Left ventricle myocardium inferior (tissue), 1 donor: ENCODE measurements at regions not wholly inside any gene's neighbourhood (a gene's known extent, or its start where the extent isn't known, plus 50 kb on each side); places are given as distances from the start of the nearest gene placed in this dataset.

ENCODE experiments used
- DNase-seq: peaks from one replicate; pipeline ENCODE4 v3.0.0-alpha.2; 2020
- H3K27ac ChIP-seq: fragments of 200-600 bp; replicated peaks from 2 replicates; pipeline ENCODE4 v1.8.0; 2021
- H3K27me3 ChIP-seq: fragments of 200-600 bp; 2 replicates; pipeline ENCODE4 v1.8.0; 2021; ENCODE audit warnings: low read depth
- H3K36me3 ChIP-seq: fragments of 200-600 bp; 2 replicates; pipeline ENCODE4 v1.8.0; 2021
- H3K4me1 ChIP-seq: fragments of 200-600 bp; 2 replicates; pipeline ENCODE4 v1.8.0; 2021
- H3K4me3 ChIP-seq: fragments of 200-600 bp; 2 replicates; pipeline ENCODE4 v1.8.0; 2021; ENCODE audit warnings: mild to moderate bottlenecking, moderate library complexity
- H3K9me3 ChIP-seq: fragments of 200-600 bp; replicated peaks from 2 replicates; pipeline ENCODE4 v1.8.0; 2021
- intact Hi-C: fragments of 100-400 bp; cut with micrococcal nuclease; formaldehyde crosslinking; loops from one replicate; pipeline ENCODE4 v1.11.0; 2022
- TF ChIP-seq, protein P1 (sequence below): fragments of 200-600 bp; IDR thresholded peaks from 2 replicates; pipeline ENCODE4 v1.8.0; 2021; ENCODE audit warnings: antibody characterized with exemption, mild to moderate bottlenecking, borderline replicate concordance
- donor health status: DM: no; HTN: yes; CAD: no; lungs with severe emphysema.

DNA sequence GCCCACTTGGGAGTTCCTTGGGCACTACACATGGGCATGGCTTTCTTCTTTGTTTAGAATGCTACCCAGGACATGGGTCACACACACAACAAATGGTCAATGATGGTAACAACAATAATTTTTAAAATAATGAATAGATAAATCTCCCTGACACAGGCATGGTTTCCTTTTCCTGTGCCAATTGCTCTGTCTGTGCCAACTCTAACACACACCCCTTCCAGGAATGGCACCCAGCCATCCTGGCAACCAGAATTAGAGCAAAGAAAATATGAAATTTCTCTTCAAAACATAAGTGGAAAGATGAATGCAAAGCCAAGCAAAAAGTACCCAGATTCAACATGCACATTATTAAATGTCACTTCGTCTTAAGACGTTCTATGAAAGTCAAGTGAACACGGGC, 104.9 kb upstream of the SOX5 start:
- H3K4me3 ChIP-seq: no peak overlapping the region
- TF ChIP-seq, protein P1, sequence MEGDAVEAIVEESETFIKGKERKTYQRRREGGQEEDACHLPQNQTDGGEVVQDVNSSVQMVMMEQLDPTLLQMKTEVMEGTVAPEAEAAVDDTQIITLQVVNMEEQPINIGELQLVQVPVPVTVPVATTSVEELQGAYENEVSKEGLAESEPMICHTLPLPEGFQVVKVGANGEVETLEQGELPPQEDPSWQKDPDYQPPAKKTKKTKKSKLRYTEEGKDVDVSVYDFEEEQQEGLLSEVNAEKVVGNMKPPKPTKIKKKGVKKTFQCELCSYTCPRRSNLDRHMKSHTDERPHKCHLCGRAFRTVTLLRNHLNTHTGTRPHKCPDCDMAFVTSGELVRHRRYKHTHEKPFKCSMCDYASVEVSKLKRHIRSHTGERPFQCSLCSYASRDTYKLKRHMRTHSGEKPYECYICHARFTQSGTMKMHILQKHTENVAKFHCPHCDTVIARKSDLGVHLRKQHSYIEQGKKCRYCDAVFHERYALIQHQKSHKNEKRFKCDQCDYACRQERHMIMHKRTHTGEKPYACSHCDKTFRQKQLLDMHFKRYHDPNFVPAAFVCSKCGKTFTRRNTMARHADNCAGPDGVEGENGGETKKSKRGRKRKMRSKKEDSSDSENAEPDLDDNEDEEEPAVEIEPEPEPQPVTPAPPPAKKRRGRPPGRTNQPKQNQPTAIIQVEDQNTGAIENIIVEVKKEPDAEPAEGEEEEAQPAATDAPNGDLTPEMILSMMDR: no peak
- no peak overlapping the region for H3K27ac ChIP-seq
- no peaks in the 10 kb centered on the region for H3K36me3 ChIP-seq
- H3K27me3 ChIP-seq: no peaks in the 10 kb centered on the region
- no peaks in the 10 kb centered on the region for H3K4me1 ChIP-seq
- DNase-seq: no peak
- intact Hi-C loops: no loop called here
- H3K9me3 ChIP-seq: no peaks in the 10 kb centered on the region

DNA sequence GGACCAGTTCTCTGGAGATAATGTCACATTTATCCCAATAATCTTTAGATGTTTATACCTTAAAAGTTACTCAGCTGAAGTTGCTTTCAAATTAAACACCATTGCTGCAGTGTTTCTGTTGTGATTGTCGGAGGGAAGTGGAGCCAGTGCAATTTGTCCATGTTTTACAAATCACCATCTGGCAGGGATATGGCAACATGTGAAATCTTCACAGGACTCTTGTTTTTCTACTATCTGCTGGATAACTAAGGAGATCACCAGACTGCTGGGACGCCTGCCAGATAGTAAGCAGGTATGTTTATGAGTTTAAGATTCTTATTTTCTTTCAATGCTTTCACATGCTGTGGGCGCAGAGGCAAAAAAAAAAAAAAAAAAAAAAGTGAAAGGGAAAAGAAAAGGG, 100.3 kb upstream of the SOX5 start:
- H3K27me3 ChIP-seq: no peaks in the 10 kb centered on the region
- peaks cover 11% of the 10 kb centered on the region for H3K4me1 ChIP-seq
- no peak for DNase-seq
- H3K9me3 ChIP-seq: peaks cover 12% of the 10 kb centered on the region
- H3K27ac ChIP-seq: no peak overlapping the region
- intact Hi-C loops: no loop called here
- no peaks in the 10 kb centered on the region for H3K36me3 ChIP-seq
- no peak overlapping the region for H3K4me3 ChIP-seq
- TF ChIP-seq, protein P1: no peak

DNA sequence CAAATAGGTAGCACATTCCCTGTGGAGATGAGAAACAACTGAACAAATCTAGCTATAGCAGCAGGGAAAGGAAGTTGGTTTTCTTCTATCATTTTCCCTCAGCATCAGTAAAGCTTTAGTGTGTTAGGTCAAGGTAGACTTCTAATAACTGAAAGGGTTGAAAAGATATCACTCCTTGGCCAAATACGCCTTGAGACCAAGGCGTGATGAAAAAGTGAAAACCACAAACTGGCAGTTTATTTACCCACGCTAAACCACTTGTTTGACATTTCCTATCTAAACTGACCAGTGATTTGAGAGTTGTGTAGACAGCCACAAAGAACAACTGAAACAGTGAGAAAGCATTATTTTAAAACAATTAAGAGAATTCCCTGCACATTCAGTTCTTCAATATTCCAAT, 99.6 kb upstream of the SOX5 start:
- no peak for DNase-seq
- Histone ChIP-seq H3K4me1 (peaks cover 11% of the 10 kb centered on the region), H3K4me3 (no peak overlapping the region), H3K27me3 (no peaks in the 10 kb centered on the region), H3K27ac (no peak overlapping the region), H3K36me3 (no peaks in the 10 kb centered on the region), H3K9me3 (peaks cover 12% of the 10 kb centered on the region)
- intact Hi-C loops: no loop called here
- TF ChIP-seq, protein P1: no peak

- Histone ChIP-seq H3K27ac (no peak overlapping the region), H3K36me3 (no peaks in the 10 kb centered on the region), H3K4me3 (no peak overlapping the region), H3K4me1 (peaks cover 11% of the 10 kb centered on the region), H3K27me3 (no peaks in the 10 kb centered on the region), H3K9me3 (peaks cover 12% of the 10 kb centered on the region)
- DNase-seq: no peak
- intact Hi-C loops: no loop called here
- TF ChIP-seq, protein P1: no peak
These were observed 99.0 kb upstream of the SOX5 start for GRCh38 chr12:24048446-24048845.

GRCh38 chr12:24047326-24047725, 97.9 kb upstream of the SOX5 start:
- H3K4me3 ChIP-seq: no peak overlapping the region
- TF ChIP-seq, protein P1: no peak
- DNase-seq: no peak
- H3K9me3 ChIP-seq: peaks cover 12% of the 10 kb centered on the region
- peaks cover 11% of the 10 kb centered on the region for H3K4me1 ChIP-seq
- no peaks in the 10 kb centered on the region for H3K27me3 ChIP-seq
- intact Hi-C loops: no loop called here
- no peak overlapping the region for H3K27ac ChIP-seq
- no peaks in the 10 kb centered on the region for H3K36me3 ChIP-seq

DNA sequence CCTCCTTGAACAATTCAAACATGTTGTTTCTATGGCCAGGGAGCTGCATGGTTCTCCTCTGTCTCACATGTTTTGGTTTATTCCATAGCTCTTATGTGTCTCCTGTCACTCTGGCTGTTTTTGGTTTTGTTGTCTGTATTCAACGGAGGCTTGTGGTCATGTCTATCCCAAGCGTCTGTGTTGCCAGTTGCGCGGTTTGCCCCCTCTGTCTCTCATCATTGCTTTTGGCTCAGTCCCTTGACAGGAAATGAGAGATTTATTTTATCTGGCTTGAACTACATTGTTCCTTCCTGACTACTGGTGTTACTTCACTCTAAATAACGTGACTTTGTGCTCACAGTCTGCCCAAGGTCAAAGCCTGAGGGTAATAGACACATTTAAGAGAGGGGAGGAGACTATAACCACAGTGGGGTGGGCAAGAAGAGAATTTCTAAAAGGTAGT, 96.4 kb upstream of the SOX5 start:
- intact Hi-C loops: no loop called here
- peaks cover 11% of the 10 kb centered on the region for H3K4me1 ChIP-seq
- no peak for DNase-seq
- TF ChIP-seq, protein P1: no peak
- H3K27me3 ChIP-seq: no peaks in the 10 kb centered on the region
- H3K4me3 ChIP-seq: no peak overlapping the region
- H3K9me3 ChIP-seq: peaks cover 12% of the 10 kb centered on the region
- no peaks in the 10 kb centered on the region for H3K36me3 ChIP-seq
- no peak overlapping the region for H3K27ac ChIP-seq
